Epithelial cell of esophagus (primary cell): ENCODE measurements at regions not wholly inside any gene's neighbourhood (a gene's known extent, or its start where the extent isn't known, plus 50 kb on each side); places are given as distances from the start of the nearest gene placed in this dataset.

Source experiments
- DNase-seq: peaks from one replicate; pipeline ENCODE4 v3.0.0; 2010; ENCODE audit warnings: low read depth
- H3K4me3 ChIP-seq: 2 replicates; pipeline ENCODE4 v1.5.1; 2011; ENCODE audit warnings: mild to moderate bottlenecking, low read length, control low read depth
- CTCF ChIP-seq: IDR thresholded peaks from 2 replicates; pipeline ENCODE4 v1.5.1; 2011; ENCODE audit warnings: low read depth, mild to moderate bottlenecking, low read length, control low read depth, inconsistent platforms; ENCODE audit not compliant: insufficient read depth; ENCODE audit errors: missing control alignments

DNA sequence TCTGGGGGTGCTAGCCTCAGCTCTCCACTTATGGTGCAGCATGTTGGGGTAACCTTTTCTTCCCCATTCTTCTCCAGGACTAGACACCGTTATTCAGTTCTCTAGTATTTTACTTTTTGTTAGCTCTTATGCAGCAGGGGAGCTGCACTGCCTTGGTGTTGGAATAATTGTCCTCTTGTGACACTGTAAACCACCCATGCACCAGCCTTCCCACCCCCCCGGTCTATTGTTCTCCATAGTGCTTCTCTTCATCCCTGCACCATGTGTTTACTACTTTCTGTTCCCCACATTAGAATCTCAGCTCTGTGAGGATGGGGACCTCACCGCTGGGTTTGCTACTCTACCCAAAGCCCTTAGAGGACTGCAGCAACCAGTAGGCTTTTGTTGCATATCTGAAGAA is 230.7 kb downstream of the RPS24 start:
- TF ChIP-seq CTCF: no peak
- DNase-seq: no peak
- no peak overlapping the region for H3K4me3 ChIP-seq

GRCh38 chr10:78266741-78267469 is 233.2 kb downstream of the RPS24 start:
- H3K4me3 ChIP-seq: no peak overlapping the region
- DNase-seq: no peak
- TF ChIP-seq CTCF: no peak

- TF ChIP-seq CTCF: no peak
- DNase-seq: no peak
- H3K4me3 ChIP-seq: no peak overlapping the region
Measured at GRCh38 chr10:78267598-78267997, 233.9 kb downstream of the RPS24 start.

GRCh38 chr10:78269060-78269459 is 235.4 kb downstream of the RPS24 start:
- no peak for TF ChIP-seq CTCF
- H3K4me3 ChIP-seq: no peak overlapping the region
- no peak for DNase-seq

GRCh38 chr10:78272329-78272728 is 238.7 kb downstream of the RPS24 start:
- no peak for DNase-seq
- TF ChIP-seq CTCF: no peak
- no peak overlapping the region for H3K4me3 ChIP-seq

DNA sequence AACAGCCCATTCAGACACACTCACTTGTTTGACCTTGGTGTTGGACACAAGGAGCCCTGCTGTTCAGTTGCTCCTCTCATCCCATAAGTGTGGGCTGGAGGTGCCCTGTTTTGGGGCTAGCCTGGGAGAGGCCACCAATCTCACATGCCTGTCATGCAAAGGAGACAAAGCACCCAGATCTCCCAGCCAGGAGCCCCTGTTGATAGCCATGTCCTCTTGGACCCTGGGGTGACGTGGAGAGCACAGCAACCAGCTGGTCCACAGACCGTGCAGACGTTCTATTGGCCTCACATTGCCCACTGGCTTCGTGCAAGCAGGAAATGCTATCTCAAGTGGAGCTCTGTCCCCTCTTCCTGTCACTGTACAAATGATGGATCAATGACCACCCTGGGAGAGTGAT is 240.8 kb downstream of the RPS24 start:
- H3K4me3 ChIP-seq: no peak overlapping the region
- DNase-seq: no peak
- no peak for TF ChIP-seq CTCF

GRCh38 chr10:78276139-78276538 is 242.5 kb downstream of the RPS24 start:
- no peak overlapping the region for H3K4me3 ChIP-seq
- no peak for DNase-seq
- TF ChIP-seq CTCF: no peak
